ENCODE measurements at regions not wholly inside any gene's neighbourhood (a gene's known extent, or its start where the extent isn't known, plus 50 kb on each side); places are given as distances from the start of the nearest gene placed in this dataset.
"Not testable (repeated sequence)": the region's sequence is repeated elsewhere in the genome, so short reads cannot be mapped to it uniquely, and the experiment has no call there.

DNA sequence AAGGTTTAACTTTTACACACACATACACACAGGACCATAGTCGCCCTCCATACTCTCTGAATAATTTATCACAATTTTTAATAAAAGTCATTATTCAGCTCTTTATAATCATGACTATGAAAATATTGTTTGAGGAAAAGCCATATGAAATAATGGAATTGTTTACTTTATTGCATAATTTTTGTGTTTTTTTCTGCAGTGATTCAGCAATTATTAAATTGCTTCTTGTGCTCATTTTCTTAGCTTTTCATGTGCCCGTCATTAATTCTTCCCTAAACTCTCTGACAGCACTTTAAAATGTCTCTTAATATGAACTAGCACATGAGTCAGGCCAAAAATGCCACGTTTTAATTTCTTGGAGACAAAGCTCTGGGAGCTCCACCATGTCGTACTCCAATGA is 77.5 kb upstream of the ALX4 start:
- Histone ChIP-seq H3K4me3 (no peak overlapping the region), H3K27ac (replicated peaks) (no peak overlapping the region), H3K36me3 (no peaks in the 10 kb centered on the region), H3K9me3 (replicated peaks) (peaks cover 16% of the 10 kb centered on the region), H3K4me1 (no peaks in the 10 kb centered on the region), H3K27me3 (ENCODE audit: low read depth) (peaks cover 19% of the 10 kb centered on the region)
- intact Hi-C loops (cut with micrococcal nuclease) = no loop called here
- TF ChIP-seq, protein P1, sequence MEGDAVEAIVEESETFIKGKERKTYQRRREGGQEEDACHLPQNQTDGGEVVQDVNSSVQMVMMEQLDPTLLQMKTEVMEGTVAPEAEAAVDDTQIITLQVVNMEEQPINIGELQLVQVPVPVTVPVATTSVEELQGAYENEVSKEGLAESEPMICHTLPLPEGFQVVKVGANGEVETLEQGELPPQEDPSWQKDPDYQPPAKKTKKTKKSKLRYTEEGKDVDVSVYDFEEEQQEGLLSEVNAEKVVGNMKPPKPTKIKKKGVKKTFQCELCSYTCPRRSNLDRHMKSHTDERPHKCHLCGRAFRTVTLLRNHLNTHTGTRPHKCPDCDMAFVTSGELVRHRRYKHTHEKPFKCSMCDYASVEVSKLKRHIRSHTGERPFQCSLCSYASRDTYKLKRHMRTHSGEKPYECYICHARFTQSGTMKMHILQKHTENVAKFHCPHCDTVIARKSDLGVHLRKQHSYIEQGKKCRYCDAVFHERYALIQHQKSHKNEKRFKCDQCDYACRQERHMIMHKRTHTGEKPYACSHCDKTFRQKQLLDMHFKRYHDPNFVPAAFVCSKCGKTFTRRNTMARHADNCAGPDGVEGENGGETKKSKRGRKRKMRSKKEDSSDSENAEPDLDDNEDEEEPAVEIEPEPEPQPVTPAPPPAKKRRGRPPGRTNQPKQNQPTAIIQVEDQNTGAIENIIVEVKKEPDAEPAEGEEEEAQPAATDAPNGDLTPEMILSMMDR (IDR thresholded peaks at IDR 0.05; ENCODE audit: borderline replicate concordance) = no peak
- DNase-seq = no peak

DNA sequence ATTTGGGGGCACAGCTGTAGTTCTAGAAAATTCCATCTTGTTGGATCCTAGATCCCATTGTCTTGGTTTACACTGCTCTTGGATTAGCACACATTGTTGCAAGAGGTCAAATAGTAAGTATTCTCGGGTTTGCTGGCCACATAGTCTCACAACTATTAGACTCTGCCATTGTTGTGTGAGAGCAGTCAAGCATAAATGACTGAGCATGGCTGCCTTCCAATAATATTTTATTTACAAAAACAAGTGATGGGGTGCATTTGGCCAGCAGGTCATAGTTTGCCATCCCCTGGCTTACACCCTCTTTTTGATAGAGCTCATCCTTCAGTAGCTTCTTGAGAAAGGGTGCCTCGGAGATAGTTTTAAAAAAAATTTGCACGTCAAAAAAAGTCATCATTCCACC is 77.9 kb upstream of the ALX4 start:
- peaks cover 19% of the 10 kb centered on the region for H3K27me3 ChIP-seq (ENCODE audit: low read depth)
- peaks cover 16% of the 10 kb centered on the region for H3K9me3 ChIP-seq (replicated peaks)
- no peaks in the 10 kb centered on the region for H3K36me3 ChIP-seq
- TF ChIP-seq, protein P1 (IDR thresholded peaks at IDR 0.05; ENCODE audit: borderline replicate concordance) = no peak
- H3K4me1 ChIP-seq = no peaks in the 10 kb centered on the region
- no peak overlapping the region for H3K4me3 ChIP-seq
- H3K27ac ChIP-seq (replicated peaks) = no peak overlapping the region
- DNase-seq = no peak
- intact Hi-C loops (cut with micrococcal nuclease) = no loop called here

DNA sequence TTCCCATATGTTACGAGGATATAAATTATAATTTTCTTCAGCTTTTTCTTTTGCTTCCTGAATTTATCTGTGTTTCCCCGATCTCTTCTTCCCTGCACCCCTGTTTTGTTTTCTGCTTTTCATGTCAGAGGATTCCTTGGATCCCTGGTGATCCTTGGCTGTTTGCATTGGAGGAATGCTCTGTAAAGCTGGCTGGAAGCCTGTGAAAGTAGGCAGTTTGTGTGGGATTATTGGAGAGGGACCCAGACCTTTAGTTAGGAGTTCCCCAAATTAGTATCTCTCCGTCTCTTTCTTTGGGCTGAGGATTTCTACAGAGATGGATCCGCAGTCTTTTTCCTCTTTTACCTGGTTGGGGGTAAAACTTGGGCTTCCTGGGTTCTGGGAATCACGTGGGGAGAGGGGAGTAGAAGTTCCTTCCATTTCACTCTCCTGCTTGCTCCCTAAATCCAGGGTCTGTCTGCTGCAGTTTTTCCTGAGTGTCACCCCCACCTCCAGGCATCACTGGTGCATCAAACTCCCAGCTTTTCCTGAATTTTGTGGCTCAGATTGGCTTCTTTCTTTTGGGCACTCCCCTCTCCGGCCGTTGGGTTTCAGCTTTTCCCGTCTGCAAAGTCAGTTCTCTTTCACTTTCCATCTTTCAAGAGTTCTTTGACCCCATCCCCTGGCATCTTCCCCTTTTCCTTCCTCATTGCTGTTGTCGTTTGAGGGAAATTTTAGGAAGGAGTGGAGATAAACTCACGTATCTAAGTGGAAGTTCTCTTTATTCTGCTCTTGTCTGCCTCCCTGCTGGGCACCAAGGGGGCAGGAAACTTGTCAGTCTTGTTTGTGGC is 79.1 kb upstream of the ALX4 start:
- DNase-seq = no peak
- peaks cover 20% of the 10 kb centered on the region for H3K9me3 ChIP-seq (replicated peaks)
- TF ChIP-seq, protein P1 (IDR thresholded peaks at IDR 0.05; ENCODE audit: borderline replicate concordance) = no peak
- H3K36me3 ChIP-seq = no peaks in the 10 kb centered on the region
- H3K27ac ChIP-seq (replicated peaks) = no peak overlapping the region
- no peak overlapping the region for H3K4me3 ChIP-seq
- H3K27me3 ChIP-seq (ENCODE audit: low read depth) = peaks cover 19% of the 10 kb centered on the region
- H3K4me1 ChIP-seq = no peaks in the 10 kb centered on the region
- intact Hi-C loops (cut with micrococcal nuclease) = no loop called here

DNA sequence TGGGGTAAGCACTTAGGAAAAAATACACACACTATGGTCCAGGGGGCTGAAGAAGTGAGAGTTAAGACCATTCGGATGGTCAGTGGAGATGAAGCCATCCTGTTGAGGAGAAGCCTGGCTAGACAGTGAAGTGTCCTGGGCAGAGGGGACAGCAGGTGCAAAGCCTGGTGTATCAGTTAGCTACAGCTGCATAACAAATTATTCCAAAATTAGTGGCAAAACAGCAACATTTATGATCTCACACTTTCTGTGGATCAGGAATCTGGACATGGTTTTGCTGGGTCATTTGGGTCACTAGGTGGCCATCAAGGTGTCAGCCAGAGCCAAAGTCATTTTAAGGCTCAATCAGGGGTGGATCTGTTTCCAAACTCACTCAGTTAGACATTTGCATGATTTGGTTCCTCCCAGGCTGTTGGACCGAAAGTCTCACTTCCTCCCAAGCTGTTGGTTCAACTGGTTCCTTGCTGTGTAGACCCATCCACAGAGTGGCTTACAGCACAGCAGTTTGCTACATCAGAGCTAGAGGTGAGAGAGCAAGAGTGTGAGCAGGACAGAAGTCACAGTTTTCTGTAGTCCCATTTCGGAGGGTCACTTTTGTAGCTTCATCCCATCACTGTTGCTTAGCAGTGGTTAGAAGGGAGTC is 80.1 kb upstream of the ALX4 start:
- H3K4me1 ChIP-seq = no peaks in the 10 kb centered on the region
- no peak overlapping the region for H3K27ac ChIP-seq (replicated peaks)
- TF ChIP-seq, protein P1 (IDR thresholded peaks at IDR 0.05; ENCODE audit: borderline replicate concordance) = no peak
- H3K9me3 ChIP-seq (replicated peaks) = peaks cover 31% of the 10 kb centered on the region
- H3K27me3 ChIP-seq (ENCODE audit: low read depth) = peaks cover 19% of the 10 kb centered on the region
- H3K36me3 ChIP-seq = no peaks in the 10 kb centered on the region
- intact Hi-C loops (cut with micrococcal nuclease) = no loop called here
- H3K4me3 ChIP-seq = no peak overlapping the region
- no peak for DNase-seq

DNA sequence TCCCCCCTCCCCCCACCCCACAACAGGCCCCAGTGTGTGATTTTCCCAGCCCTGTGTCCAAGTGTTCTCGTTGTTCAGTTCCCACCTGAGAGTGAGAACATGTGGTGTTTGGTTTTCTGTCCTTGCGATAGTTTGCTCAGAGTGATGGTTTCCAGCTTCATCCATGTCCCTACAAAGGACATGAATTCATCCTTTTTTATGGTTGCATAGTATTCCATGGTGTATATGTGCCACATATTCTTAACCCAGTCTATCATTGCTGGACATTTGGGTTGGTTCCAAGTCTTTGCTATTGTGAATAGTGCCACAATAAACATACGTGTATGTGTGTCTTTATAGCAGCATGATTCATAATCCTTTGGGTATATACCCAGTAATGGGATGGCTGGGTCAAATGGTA is 81.1 kb upstream of the ALX4 start:
- intact Hi-C loops (cut with micrococcal nuclease); H3K36me3 ChIP-seq; H3K27ac ChIP-seq (replicated peaks); DNase-seq; H3K4me3 ChIP-seq; H3K4me1 ChIP-seq: not testable (repeated sequence)
- H3K9me3 ChIP-seq (replicated peaks) = peaks cover 37% of the 10 kb centered on the region
- peaks cover 19% of the 10 kb centered on the region for H3K27me3 ChIP-seq (ENCODE audit: low read depth)

DNA sequence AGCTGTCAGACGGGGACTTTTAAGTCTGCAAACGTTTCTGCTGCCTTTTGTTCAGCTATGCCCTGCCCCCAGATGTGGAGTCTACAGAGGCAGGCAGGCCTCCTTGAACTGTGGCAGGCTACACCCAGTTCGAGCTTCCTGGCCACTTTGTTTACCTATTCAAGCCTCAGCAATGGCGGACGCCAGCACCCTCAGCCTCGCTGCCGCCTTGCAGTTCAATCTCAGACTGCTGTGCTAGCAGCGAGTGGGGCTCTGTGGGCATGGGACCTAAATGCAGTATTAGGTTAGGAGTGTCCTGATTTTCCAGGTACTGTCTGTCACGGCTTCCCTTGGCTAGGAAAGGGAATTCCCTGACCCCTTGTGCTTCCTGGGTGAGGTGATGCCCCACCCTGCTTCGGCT is 86.8 kb upstream of the ALX4 start:
- H3K4me3 ChIP-seq; intact Hi-C loops (cut with micrococcal nuclease); H3K27ac ChIP-seq (replicated peaks); H3K36me3 ChIP-seq; H3K4me1 ChIP-seq; DNase-seq: not testable (repeated sequence)
- peaks cover 21% of the 10 kb centered on the region for H3K27me3 ChIP-seq (ENCODE audit: low read depth)
- peaks cover 24% of the 10 kb centered on the region for H3K9me3 ChIP-seq (replicated peaks)

Data from left ventricle myocardium inferior (tissue), 1 donor.